ENCODE measurements at regions not wholly inside any gene's neighbourhood (a gene's known extent, or its start where the extent isn't known, plus 50 kb on each side); places are given as distances from the start of the nearest gene placed in this dataset.

GRCh38 chr11:10923882-10924281, 66.0 kb upstream of the ZBED5 start:
- Histone ChIP-seq H3K79me2 (no peaks in the 10 kb centered on the region), H3K4me1 (no peaks in the 10 kb centered on the region), H3K36me3 (ENCODE audit: control insufficient read depth, insufficient read depth, low read length) (no peaks in the 10 kb centered on the region), H3K4me3 (ENCODE audit: low read depth, low read length) (no peak overlapping the region), H3K27me3 (ENCODE audit: control insufficient read depth, insufficient read depth, low read length) (no peaks in the 10 kb centered on the region), H3K27ac (no peak overlapping the region), H3K9ac (no peak overlapping the region), H3K9me3 (ENCODE audit: control insufficient read depth, low read length) (no peaks in the 10 kb centered on the region), H3K4me2 (ENCODE audit: low read length) (no peak overlapping the region), H2AFZ (no peak overlapping the region)
- no peak for TF ChIP-seq CTCF (IDR thresholded peaks at IDR 0.05)

DNA sequence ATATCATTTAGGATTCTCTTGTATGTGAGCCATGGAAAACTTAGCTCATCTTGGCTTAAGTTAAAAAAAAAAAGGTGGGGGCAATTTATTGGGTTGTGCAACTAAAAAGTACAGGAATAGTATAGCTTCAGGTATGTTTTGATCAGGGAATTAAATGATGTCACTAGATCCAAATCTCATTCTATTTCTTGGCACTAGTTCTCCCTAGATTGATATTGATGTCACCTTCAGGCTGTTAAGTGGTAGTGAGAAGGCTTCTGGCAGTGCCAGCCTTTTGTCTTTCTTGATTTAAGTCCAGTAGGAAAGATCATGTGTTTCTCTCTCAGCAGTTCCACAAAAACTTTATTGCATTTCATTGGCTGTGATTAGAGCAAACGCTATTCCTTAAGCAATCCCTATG, 65.0 kb upstream of the ZBED5 start:
- Histone ChIP-seq H3K79me2 (no peaks in the 10 kb centered on the region), H3K9ac (no peak overlapping the region), H3K4me2 (ENCODE audit: low read length) (no peak overlapping the region), H2AFZ (no peak overlapping the region), H3K36me3 (ENCODE audit: control insufficient read depth, insufficient read depth, low read length) (no peaks in the 10 kb centered on the region), H3K9me3 (ENCODE audit: control insufficient read depth, low read length) (no peaks in the 10 kb centered on the region), H3K4me3 (ENCODE audit: low read depth, low read length) (no peak overlapping the region), H3K4me1 (no peaks in the 10 kb centered on the region), H3K27ac (no peak overlapping the region), H3K27me3 (ENCODE audit: control insufficient read depth, insufficient read depth, low read length) (no peaks in the 10 kb centered on the region)
- no peak for TF ChIP-seq CTCF (IDR thresholded peaks at IDR 0.05)

- Histone ChIP-seq H3K27ac (no peak overlapping the region), H3K4me1 (no peaks in the 10 kb centered on the region), H3K9ac (no peak overlapping the region), H3K36me3 (ENCODE audit: control insufficient read depth, insufficient read depth, low read length) (no peaks in the 10 kb centered on the region), H3K79me2 (no peaks in the 10 kb centered on the region), H3K9me3 (ENCODE audit: control insufficient read depth, low read length) (no peaks in the 10 kb centered on the region), H2AFZ (no peak overlapping the region), H3K4me2 (ENCODE audit: low read length) (no peak overlapping the region), H3K27me3 (ENCODE audit: control insufficient read depth, insufficient read depth, low read length) (no peaks in the 10 kb centered on the region), H3K4me3 (ENCODE audit: low read depth, low read length) (no peak overlapping the region)
- no peak for TF ChIP-seq CTCF (IDR thresholded peaks at IDR 0.05)
Observed at GRCh38 chr11:10920875-10921274, 63.0 kb upstream of the ZBED5 start.

DNA sequence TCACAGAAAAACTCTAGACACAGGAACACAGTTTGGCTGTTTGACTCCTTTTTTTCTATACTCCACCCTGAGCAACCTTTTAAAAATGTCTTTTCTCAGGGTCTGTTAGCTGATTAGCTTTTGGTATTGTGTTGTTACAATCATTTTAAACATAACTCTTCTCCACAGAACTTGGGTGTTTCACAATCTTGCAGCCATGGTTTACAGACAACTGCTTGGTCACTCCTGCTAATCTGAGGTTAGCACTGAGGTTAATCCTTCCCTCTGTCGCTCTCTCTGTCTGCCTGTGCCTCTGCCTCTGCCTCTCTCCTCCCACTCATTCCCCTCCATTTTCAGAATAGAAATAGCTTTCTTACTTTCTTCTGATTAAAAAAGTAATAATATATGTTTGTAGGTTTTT, 62.4 kb upstream of the ZBED5 start:
- no peaks in the 10 kb centered on the region for H3K4me1 ChIP-seq
- H3K27me3 ChIP-seq (ENCODE audit: control insufficient read depth, insufficient read depth, low read length), result no peaks in the 10 kb centered on the region
- TF ChIP-seq CTCF (IDR thresholded peaks at IDR 0.05), result no peak
- H3K36me3 ChIP-seq (ENCODE audit: control insufficient read depth, insufficient read depth, low read length), result no peaks in the 10 kb centered on the region
- no peak overlapping the region for H2AFZ ChIP-seq
- no peak overlapping the region for H3K9ac ChIP-seq
- H3K4me2 ChIP-seq (ENCODE audit: low read length), result no peak overlapping the region
- H3K27ac ChIP-seq, result no peak overlapping the region
- H3K4me3 ChIP-seq (ENCODE audit: low read depth, low read length), result no peak overlapping the region
- no peaks in the 10 kb centered on the region for H3K9me3 ChIP-seq (ENCODE audit: control insufficient read depth, low read length)
- H3K79me2 ChIP-seq, result no peaks in the 10 kb centered on the region

GRCh38 chr11:10918698-10919097, 60.8 kb upstream of the ZBED5 start:
- no peak for TF ChIP-seq CTCF (IDR thresholded peaks at IDR 0.05)
- no peaks in the 10 kb centered on the region for H3K4me1 ChIP-seq
- no peak overlapping the region for H3K27ac ChIP-seq
- no peak overlapping the region for H2AFZ ChIP-seq
- H3K9me3 ChIP-seq (ENCODE audit: control insufficient read depth, low read length), result no peaks in the 10 kb centered on the region
- no peaks in the 10 kb centered on the region for H3K27me3 ChIP-seq (ENCODE audit: control insufficient read depth, insufficient read depth, low read length)
- H3K4me3 ChIP-seq (ENCODE audit: low read depth, low read length), result no peak overlapping the region
- no peak overlapping the region for H3K9ac ChIP-seq
- no peaks in the 10 kb centered on the region for H3K36me3 ChIP-seq (ENCODE audit: control insufficient read depth, insufficient read depth, low read length)
- no peak overlapping the region for H3K4me2 ChIP-seq (ENCODE audit: low read length)
- H3K79me2 ChIP-seq, result no peaks in the 10 kb centered on the region
